WTC11 (cell line): ENCODE measurements at regions not wholly inside any gene's neighbourhood (a gene's known extent, or its start where the extent isn't known, plus 50 kb on each side); places are given as distances from the start of the nearest gene placed in this dataset.

ENCODE experiments used
- ATAC-seq: fragments of 200-7000 bp; cut with Tn5 transposase; 2 replicates; pipeline ENCODE4 v1.10.0; 2021; ENCODE audit warnings: mild to moderate bottlenecking, moderate library complexity
- CTCF ChIA-PET: fragments of 300-600 bp; sonication (Branson Sonifier 250); formaldehyde crosslinking; loops from one replicate; lab custom pipeline; 2021; ENCODE audit warnings: antibody characterized with exemption; lab: Charles Lee
- POLR2A ChIA-PET: fragments of 350-600 bp; sonication (Branson Sonifier 250); formaldehyde crosslinking; loops from one replicate; lab custom pipeline; 2021; ENCODE audit warnings: antibody characterized with exemption; lab: Charles Lee
- DNase-seq: peaks from one replicate; pipeline ENCODE4 v3.0.0; 2021; ENCODE audit warnings: low spot score
- H3K27ac Mint-ChIP-seq: 2 replicates; pipeline ENCODE4 v1.8.0; 2021; ENCODE audit warnings: mixed read lengths
- H3K27me3 Mint-ChIP-seq: 2 replicates; pipeline ENCODE4 v1.8.0; 2021; ENCODE audit warnings: low read depth, mild to moderate bottlenecking, moderate library complexity, mixed read lengths
- H3K36me3 Mint-ChIP-seq: 2 replicates; pipeline ENCODE4 v1.8.0; 2021; ENCODE audit warnings: mixed read lengths
- H3K4me1 Mint-ChIP-seq: 2 replicates; pipeline ENCODE4 v1.8.0; 2022; ENCODE audit warnings: mixed read lengths
- H3K4me3 Mint-ChIP-seq: 2 replicates; pipeline ENCODE4 v1.8.0; 2021; ENCODE audit warnings: mild to moderate bottlenecking, moderate library complexity, mixed read lengths
- H3K9me3 Mint-ChIP-seq: 2 replicates; pipeline ENCODE4 v1.8.0; 2021; ENCODE audit warnings: mixed read lengths
- AR ChIP-seq: fragments of 250-450 bp; sonication (Bioruptor Pico); IDR thresholded peaks from 2 replicates; pipeline ENCODE4 v1.9.0; 2021; ENCODE audit warnings: mild to moderate bottlenecking
- CBFB ChIP-seq: sonication (generic); formaldehyde crosslinking; IDR thresholded peaks from 2 replicates; pipeline ENCODE4 v1.8.1; 2022; ENCODE audit warnings: mild to moderate bottlenecking, low read depth, missing genetic modification reagents
- EMX1 ChIP-seq: fragments of 250-450 bp; sonication (Bioruptor Pico); IDR thresholded peaks from 2 replicates; pipeline ENCODE4 v1.8.0; 2021; ENCODE audit warnings: mild to moderate bottlenecking
- ERG ChIP-seq: fragments of 250-450 bp; sonication (Bioruptor Pico); IDR thresholded peaks from 2 replicates; pipeline ENCODE4 v1.8.0; 2021; ENCODE audit warnings: mild to moderate bottlenecking
- ESRRA ChIP-seq: sonication (generic); formaldehyde crosslinking; IDR thresholded peaks from 2 replicates; pipeline ENCODE4 v1.8.1; 2022; ENCODE audit warnings: mild to moderate bottlenecking, missing genetic modification reagents, borderline replicate concordance
- FOXK1 ChIP-seq: sonication (generic); formaldehyde crosslinking; IDR thresholded peaks from 2 replicates; pipeline ENCODE4 v1.8.0; 2022; ENCODE audit warnings: mild to moderate bottlenecking, moderate library complexity, missing genetic modification reagents
- GTF2I ChIP-seq: fragments of 250-450 bp; sonication (Bioruptor Pico); conservative IDR thresholded peaks from 2 replicates; pipeline ENCODE4 v1.4.0; 2021; ENCODE audit warnings: mild to moderate bottlenecking
- HMGXB4 ChIP-seq: sonication (generic); formaldehyde crosslinking; IDR thresholded peaks from 2 replicates; pipeline ENCODE4 v1.8.1; 2023; ENCODE audit warnings: mild to moderate bottlenecking, moderate library complexity, missing genetic modification reagents
- IRF2 ChIP-seq: sonication (generic); formaldehyde crosslinking; IDR thresholded peaks from 2 replicates; pipeline ENCODE4 v1.8.0; 2022; ENCODE audit warnings: low read depth, missing genetic modification reagents, borderline replicate concordance
- MYBL2 ChIP-seq: sonication (generic); formaldehyde crosslinking; IDR thresholded peaks from 2 replicates; pipeline ENCODE4 v1.8.1; 2023; ENCODE audit warnings: mild to moderate bottlenecking, moderate library complexity, missing genetic modification reagents
- OVOL2 ChIP-seq: fragments of 250-450 bp; sonication (Bioruptor Pico); IDR thresholded peaks from 2 replicates; pipeline ENCODE4 v1.9.0; 2021; ENCODE audit warnings: mild to moderate bottlenecking, borderline replicate concordance
- RORB ChIP-seq: fragments of 250-450 bp; sonication (Bioruptor Pico); IDR thresholded peaks from 2 replicates; pipeline ENCODE4 v1.9.0; 2021; ENCODE audit warnings: mild to moderate bottlenecking
- SMAD3 ChIP-seq: sonication (generic); formaldehyde crosslinking; IDR thresholded peaks from 2 replicates; pipeline ENCODE4 v1.8.0; 2022; ENCODE audit warnings: missing genetic modification reagents, mild to moderate bottlenecking, borderline replicate concordance
- USF2 ChIP-seq: sonication (generic); formaldehyde crosslinking; IDR thresholded peaks from 2 replicates; pipeline ENCODE4 v1.8.1; 2023; ENCODE audit warnings: mild to moderate bottlenecking, missing genetic modification reagents, moderate library complexity
- ZBTB21 ChIP-seq: sonication (generic); formaldehyde crosslinking; IDR thresholded peaks from 2 replicates; pipeline ENCODE4 v1.8.1; 2023; ENCODE audit warnings: mild to moderate bottlenecking, missing genetic modification reagents, borderline replicate concordance
- ZBTB43 ChIP-seq: sonication (generic); formaldehyde crosslinking; IDR thresholded peaks from 2 replicates; pipeline ENCODE4 v1.8.1; 2023; ENCODE audit warnings: mild to moderate bottlenecking, missing genetic modification reagents
- ZNF512 ChIP-seq: sonication (generic); formaldehyde crosslinking; IDR thresholded peaks from 2 replicates; pipeline ENCODE4 v1.8.1; 2022; ENCODE audit warnings: missing genetic modification reagents, borderline replicate concordance

GRCh38 chr7:119374436-119374835, 898.5 kb upstream of the KCND2 start:
- H3K4me3 Mint-ChIP-seq: no peak overlapping the region
- H3K36me3 Mint-ChIP-seq: no peaks in the 10 kb centered on the region
- H3K4me1 Mint-ChIP-seq: no peaks in the 10 kb centered on the region
- no peak for TF ChIP-seq AR (CRISPR knock-in tag)
- TF ChIP-seq ZNF512: no peak
- no peak for TF ChIP-seq ZBTB43 (CRISPR knock-in tag)
- no peak for TF ChIP-seq HMGXB4
- no peak for TF ChIP-seq FOXK1 (CRISPR knock-in tag)
- TF ChIP-seq OVOL2: no peak
- ATAC-seq (no peak), DNase-seq (no peak)
- H3K9me3 Mint-ChIP-seq: no peaks in the 10 kb centered on the region
- CTCF ChIA-PET: no interaction called here
- H3K27ac Mint-ChIP-seq: no peak overlapping the region
- POLR2A ChIA-PET: no interaction called here
- no peaks in the 10 kb centered on the region; the same call in 1 of the 2 replicates for H3K27me3 Mint-ChIP-seq

GRCh38 chr7:119377861-119378260, 895.1 kb upstream of the KCND2 start:
- ChIA-PET CTCF (no interaction called here), POLR2A (no interaction called here)
- Mint-ChIP-seq H3K27ac (no peak overlapping the region), H3K4me3 (no peak overlapping the region), H3K4me1 (no peaks in the 10 kb centered on the region), H3K9me3 (no peaks in the 10 kb centered on the region), H3K27me3 (no peaks in the 10 kb centered on the region), H3K36me3 (no peaks in the 10 kb centered on the region)
- ATAC-seq: no peak
- DNase-seq: no peak
- TF ChIP-seq IRF2 (no peak), ERG (CRISPR knock-in tag) (no peak), USF2 (no peak), SMAD3 (CRISPR knock-in tag) (no peak), ESRRA (no peak), GTF2I (no peak), ZBTB21 (no peak), MYBL2 (CRISPR knock-in tag) (no peak), CBFB (no peak), HMGXB4 (no peak), EMX1 (CRISPR knock-in tag) (no peak), RORB (no peak), FOXK1 (CRISPR knock-in tag) (no peak)
